HFFc6 (cell line): ENCODE measurements at regions not wholly inside any gene's neighbourhood (a gene's known extent, or its start where the extent isn't known, plus 50 kb on each side); places are given as distances from the start of the nearest gene placed in this dataset.
"Not testable (repeated sequence)": the region's sequence is repeated elsewhere in the genome, so short reads cannot be mapped to it uniquely, and the experiment has no call there.

Experiments
- DNase-seq: peaks from one replicate; pipeline ENCODE4 v3.0.0-alpha.2; 2018
- H3K27ac Mint-ChIP-seq: 2 replicates; pipeline ENCODE4 v1.8.0; 2020; ENCODE audit warnings: mild to moderate bottlenecking, mixed read lengths
- H3K27me3 Mint-ChIP-seq: 2 replicates; pipeline ENCODE4 v1.8.0; 2021; ENCODE audit warnings: mild to moderate bottlenecking, moderate library complexity, mixed read lengths; ENCODE audit not compliant: insufficient read depth
- H3K36me3 Mint-ChIP-seq: 2 replicates; pipeline ENCODE4 v1.8.0; 2021; ENCODE audit warnings: low read depth, mixed read lengths
- H3K4me1 Mint-ChIP-seq: 2 replicates; pipeline ENCODE4 v1.8.0; 2020; ENCODE audit warnings: low read depth, mixed read lengths
- H3K4me3 Mint-ChIP-seq: 2 replicates; pipeline ENCODE4 v1.8.0; 2020; ENCODE audit warnings: mild to moderate bottlenecking, moderate library complexity, mixed read lengths
- H3K9me3 Mint-ChIP-seq: 2 replicates; pipeline ENCODE4 v1.8.0; 2020; ENCODE audit warnings: mild to moderate bottlenecking, mixed read lengths
- CTCF ChIP-seq: fragments of 200-600 bp; sonication (generic); IDR thresholded peaks from 2 replicates; pipeline ENCODE4 v1.5.0; 2021; ENCODE audit warnings: antibody characterized with exemption, mild to moderate bottlenecking

- no peak for TF ChIP-seq CTCF
- H3K27ac Mint-ChIP-seq, result no peak overlapping the region
Observed at GRCh38 chr2:143996974-143997373, 522.9 kb downstream of the ZEB2 start.

GRCh38 chr2:143994961-143995360, 525.0 kb downstream of the ZEB2 start:
- no peak for TF ChIP-seq CTCF
- no peak overlapping the region for H3K4me3 Mint-ChIP-seq
- H3K27me3 Mint-ChIP-seq, result no peaks in the 10 kb centered on the region; the same call in 1 of the 2 replicates
- H3K9me3 Mint-ChIP-seq, result peaks cover 12% of the 10 kb centered on the region
- DNase-seq, result no peak
- H3K36me3 Mint-ChIP-seq, result peaks cover 13% of the 10 kb centered on the region
- peak overlapping the region; percentile 18; the same call in 1 of the 2 replicates for H3K27ac Mint-ChIP-seq
- H3K4me1 Mint-ChIP-seq, result peaks cover 11% of the 10 kb centered on the region

More at GRCh38 chr2:143996974-143997373, 522.9 kb downstream of the ZEB2 start:
- no peak for DNase-seq
- H3K27me3 Mint-ChIP-seq, result no peaks in the 10 kb centered on the region; the same call in 1 of the 2 replicates
- peaks cover 11% of the 10 kb centered on the region for H3K4me1 Mint-ChIP-seq
- no peak overlapping the region for H3K4me3 Mint-ChIP-seq
- no peaks in the 10 kb centered on the region for H3K9me3 Mint-ChIP-seq
- no peaks in the 10 kb centered on the region for H3K36me3 Mint-ChIP-seq

- Mint-ChIP-seq H3K4me1 (peaks cover 19% of the 10 kb centered on the region), H3K9me3 (peaks cover 12% of the 10 kb centered on the region), H3K36me3 (peaks cover 13% of the 10 kb centered on the region)
- H3K4me3 Mint-ChIP-seq, DNase-seq, H3K27me3 Mint-ChIP-seq, H3K27ac Mint-ChIP-seq: not testable (repeated sequence)
Observed at GRCh38 chr2:143991596-143991995, 528.3 kb downstream of the ZEB2 start.

DNA sequence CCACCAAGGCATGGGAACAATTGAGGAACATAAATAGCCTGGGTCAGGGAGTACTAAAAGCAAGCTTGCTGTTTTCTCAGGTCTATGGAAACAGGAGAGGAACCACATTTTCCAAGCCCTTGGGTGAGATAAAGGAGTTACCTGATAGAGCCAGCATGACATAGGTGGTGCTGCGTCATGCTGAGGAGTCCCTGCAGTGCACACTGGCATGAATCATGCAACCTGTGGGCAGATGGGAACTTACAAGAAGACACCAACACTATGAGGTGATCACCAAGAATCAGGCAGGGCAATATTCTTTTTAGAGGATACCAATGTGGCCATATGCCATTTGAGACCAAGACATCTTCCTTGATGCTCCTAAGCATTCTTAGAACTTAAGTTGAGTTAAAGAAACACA, 531.8 kb downstream of the ZEB2 start:
- no peak overlapping the region for H3K4me3 Mint-ChIP-seq
- peaks cover 12% of the 10 kb centered on the region for H3K9me3 Mint-ChIP-seq
- H3K36me3 Mint-ChIP-seq, result peaks cover 13% of the 10 kb centered on the region
- H3K4me1 Mint-ChIP-seq, result peaks cover 8% of the 10 kb centered on the region; the same call in 1 of the 2 replicates
- no peak for DNase-seq
- H3K27me3 Mint-ChIP-seq, result no peaks in the 10 kb centered on the region; the same call in 1 of the 2 replicates
- peak overlapping the region; percentile 37; the same call in 1 of the 2 replicates for H3K27ac Mint-ChIP-seq
- TF ChIP-seq CTCF, result no peak

- H3K27me3 Mint-ChIP-seq, result no peaks in the 10 kb centered on the region; the same call in 1 of the 2 replicates
- H3K27ac Mint-ChIP-seq, result no peak overlapping the region
- DNase-seq, result no peak
Observed at GRCh38 chr2:143981428-143981827, 538.5 kb downstream of the ZEB2 start.

GRCh38 chr2:143977356-143977755, 542.6 kb downstream of the ZEB2 start:
- TF ChIP-seq CTCF, result no peak
- Mint-ChIP-seq H3K27ac (no peak overlapping the region), H3K36me3 (no peaks in the 10 kb centered on the region), H3K4me3 (no peak overlapping the region), H3K27me3 (no peaks in the 10 kb centered on the region), H3K9me3 (no peaks in the 10 kb centered on the region), H3K4me1 (no peaks in the 10 kb centered on the region)
- no peak for DNase-seq

More at GRCh38 chr2:143981428-143981827, 538.5 kb downstream of the ZEB2 start:
- no peaks in the 10 kb centered on the region for H3K4me1 Mint-ChIP-seq
- H3K4me3 Mint-ChIP-seq, result no peak overlapping the region
- TF ChIP-seq CTCF, result no peak
- no peaks in the 10 kb centered on the region for H3K9me3 Mint-ChIP-seq
- no peaks in the 10 kb centered on the region for H3K36me3 Mint-ChIP-seq
